ENCODE measurements at regions not wholly inside any gene's neighbourhood (a gene's known extent, or its start where the extent isn't known, plus 50 kb on each side); places are given as distances from the start of the nearest gene placed in this dataset.

DNA sequence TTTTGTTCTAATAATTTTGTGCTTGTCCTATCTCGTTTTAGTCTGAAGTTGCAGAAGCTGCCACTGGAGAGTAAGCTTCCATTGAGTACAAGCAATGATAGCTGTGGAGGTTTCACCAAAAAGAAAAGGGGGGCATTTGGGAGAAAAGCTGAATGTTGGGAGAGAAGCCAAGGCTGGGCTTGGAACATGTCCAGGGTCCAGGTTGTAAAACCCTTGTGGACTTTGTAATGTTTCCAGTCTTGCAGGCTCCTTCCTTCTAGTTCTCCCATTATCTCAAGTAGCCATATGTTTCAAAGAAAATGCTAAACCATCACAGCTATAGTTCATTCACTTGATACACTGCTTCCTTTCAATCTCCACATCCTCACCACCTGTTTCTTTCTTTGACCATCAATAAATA, 880.2 kb downstream of the NLGN4Y start:
- DNase-seq (ENCODE audit: extremely low spot score) = no peak
- intact Hi-C loops (cut with DNase I) = no loop called here
- Histone ChIP-seq H3K4me1 (no peaks in the 10 kb centered on the region), H3K36me3 (no peaks in the 10 kb centered on the region), H3K9me3 (no peaks in the 10 kb centered on the region), H3K27me3 (no peaks in the 10 kb centered on the region), H3K4me3 (no peak overlapping the region), H3K27ac (replicated peaks in 1 of 4) (no peak overlapping the region)
- WGBS = no CpG with 5 or more reads among the region's 1 CpG
- TF ChIP-seq EP300 (IDR thresholded peaks at IDR 0.05) (no peak), POLR2AphosphoS5 (IDR thresholded peaks at IDR 0.05) (no peak)

DNA sequence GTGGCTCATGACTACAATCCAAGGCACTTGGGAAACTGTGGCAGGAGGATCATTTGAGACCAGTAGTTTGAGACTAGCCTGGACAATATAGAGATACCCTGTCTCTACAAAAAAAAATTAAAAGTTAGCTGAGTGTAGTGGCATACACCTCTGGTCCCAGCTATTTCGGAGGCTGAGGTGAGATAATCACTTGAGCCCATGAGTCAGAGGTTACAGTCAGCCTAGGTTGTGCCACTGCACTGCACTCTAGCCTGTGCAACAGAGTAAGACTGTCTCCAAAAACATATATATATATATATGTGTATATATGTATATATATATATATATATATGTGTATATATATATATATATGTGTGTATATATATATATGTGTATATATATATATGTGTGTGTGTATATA, 890.8 kb downstream of the NLGN4Y start:
- H3K27ac ChIP-seq (replicated peaks in 1 of 4) = no peak overlapping the region
- no CpG with 5 or more reads among the region's 1 CpG for WGBS
- no peak for TF ChIP-seq POLR2AphosphoS5 (IDR thresholded peaks at IDR 0.05)
- TF ChIP-seq, protein P1, sequence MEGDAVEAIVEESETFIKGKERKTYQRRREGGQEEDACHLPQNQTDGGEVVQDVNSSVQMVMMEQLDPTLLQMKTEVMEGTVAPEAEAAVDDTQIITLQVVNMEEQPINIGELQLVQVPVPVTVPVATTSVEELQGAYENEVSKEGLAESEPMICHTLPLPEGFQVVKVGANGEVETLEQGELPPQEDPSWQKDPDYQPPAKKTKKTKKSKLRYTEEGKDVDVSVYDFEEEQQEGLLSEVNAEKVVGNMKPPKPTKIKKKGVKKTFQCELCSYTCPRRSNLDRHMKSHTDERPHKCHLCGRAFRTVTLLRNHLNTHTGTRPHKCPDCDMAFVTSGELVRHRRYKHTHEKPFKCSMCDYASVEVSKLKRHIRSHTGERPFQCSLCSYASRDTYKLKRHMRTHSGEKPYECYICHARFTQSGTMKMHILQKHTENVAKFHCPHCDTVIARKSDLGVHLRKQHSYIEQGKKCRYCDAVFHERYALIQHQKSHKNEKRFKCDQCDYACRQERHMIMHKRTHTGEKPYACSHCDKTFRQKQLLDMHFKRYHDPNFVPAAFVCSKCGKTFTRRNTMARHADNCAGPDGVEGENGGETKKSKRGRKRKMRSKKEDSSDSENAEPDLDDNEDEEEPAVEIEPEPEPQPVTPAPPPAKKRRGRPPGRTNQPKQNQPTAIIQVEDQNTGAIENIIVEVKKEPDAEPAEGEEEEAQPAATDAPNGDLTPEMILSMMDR (IDR thresholded peaks at IDR 0.05) = no peak
- TF ChIP-seq POLR2A (IDR thresholded peaks at IDR 0.05; ENCODE audit: low read depth) = no peak
- TF ChIP-seq EP300 (IDR thresholded peaks at IDR 0.05) = no peak
- H3K36me3 ChIP-seq = no peaks in the 10 kb centered on the region
- no peak for DNase-seq (ENCODE audit: extremely low spot score)
- H3K27me3 ChIP-seq = no peaks in the 10 kb centered on the region
- H3K4me1 ChIP-seq = no peaks in the 10 kb centered on the region
- H3K9me3 ChIP-seq = no peaks in the 10 kb centered on the region
- intact Hi-C loops (cut with DNase I) = no loop called here
- H3K4me3 ChIP-seq = no peak overlapping the region

DNA sequence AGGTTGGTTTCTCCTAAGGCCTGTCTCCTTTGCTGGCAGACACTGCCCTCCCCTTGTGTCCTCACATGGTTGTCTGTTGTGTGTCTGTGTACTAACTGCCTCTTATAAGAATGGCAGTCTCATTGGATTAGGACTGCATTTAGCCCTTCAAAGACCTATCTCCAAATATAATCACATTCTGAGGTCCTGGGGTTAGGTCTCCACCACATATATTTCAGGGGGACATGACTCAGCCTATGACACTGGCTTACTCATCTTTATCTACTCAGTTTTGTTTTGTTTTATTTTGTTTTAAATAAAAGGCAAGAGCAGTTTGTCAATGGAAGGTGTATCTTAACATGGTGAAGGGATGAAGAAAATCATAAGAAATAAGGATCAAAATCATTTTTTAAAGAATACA, 894.3 kb downstream of the NLGN4Y start:
- Histone ChIP-seq H3K4me3 (no peak overlapping the region), H3K9me3 (no peaks in the 10 kb centered on the region), H3K27me3 (no peaks in the 10 kb centered on the region), H3K4me1 (peaks cover 0 to under 1% (median under 1%) of the 10 kb centered on the region in 4 donors), H3K27ac (replicated peaks in 1 of 4) (no peak overlapping the region), H3K36me3 (no peaks in the 10 kb centered on the region)
- no peak for TF ChIP-seq POLR2AphosphoS5 (IDR thresholded peaks at IDR 0.05)
- TF ChIP-seq EP300 (IDR thresholded peaks at IDR 0.05) = no peak
- no peak for TF ChIP-seq POLR2A (IDR thresholded peaks at IDR 0.05; ENCODE audit: low read depth)
- TF ChIP-seq, protein P1 (IDR thresholded peaks at IDR 0.05) = no peak
- intact Hi-C loops (cut with DNase I) = no loop called here
- no peak for DNase-seq (ENCODE audit: extremely low spot score)

DNA sequence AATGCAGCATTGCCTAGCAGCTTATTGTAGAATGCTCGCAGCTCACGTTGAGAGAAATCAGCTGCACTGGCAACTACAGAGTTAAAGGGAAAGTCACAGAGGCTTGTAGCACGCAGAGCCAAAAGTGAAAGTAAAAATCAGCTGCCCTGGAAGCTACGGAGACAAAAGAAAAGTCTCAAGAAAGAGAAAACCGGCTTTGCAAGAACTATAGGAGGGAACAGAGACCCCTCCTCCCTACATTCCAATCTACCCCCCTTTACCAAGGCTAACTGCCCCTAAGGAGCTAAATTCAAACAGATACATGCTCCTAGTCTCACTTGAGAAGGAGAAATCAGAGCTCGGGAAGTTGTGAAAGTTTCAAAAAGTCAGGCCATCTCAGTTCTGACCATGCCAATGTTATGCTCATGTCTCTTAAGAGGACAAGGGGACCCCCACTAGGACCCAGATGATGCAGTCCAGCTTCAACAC, 900.4 kb downstream of the NLGN4Y start:
- Histone ChIP-seq H3K4me1 (peaks cover 0 to 16% (median 7%) of the 10 kb centered on the region in 4 donors), H3K27me3 (no peaks in the 10 kb centered on the region), H3K4me3 (peak overlapping the region in 2 of 4 donors; percentile 45 to 49), H3K9me3 (no peaks in the 10 kb centered on the region), H3K36me3 (no peaks in the 10 kb centered on the region), H3K27ac (replicated peaks in 1 of 4) (peak overlapping the region in 2 of 4 donors; percentile 72 to 76)
- TF ChIP-seq POLR2AphosphoS5 (IDR thresholded peaks at IDR 0.05) (no peak), EP300 (IDR thresholded peaks at IDR 0.05) (no peak)
- TF ChIP-seq, protein P1 (IDR thresholded peaks at IDR 0.05) = no peak
- intact Hi-C loops (cut with DNase I) = no loop called here
- no CpG with 5 or more reads among the region's 6 CpGs for WGBS
- no peak for DNase-seq (ENCODE audit: extremely low spot score)

DNA sequence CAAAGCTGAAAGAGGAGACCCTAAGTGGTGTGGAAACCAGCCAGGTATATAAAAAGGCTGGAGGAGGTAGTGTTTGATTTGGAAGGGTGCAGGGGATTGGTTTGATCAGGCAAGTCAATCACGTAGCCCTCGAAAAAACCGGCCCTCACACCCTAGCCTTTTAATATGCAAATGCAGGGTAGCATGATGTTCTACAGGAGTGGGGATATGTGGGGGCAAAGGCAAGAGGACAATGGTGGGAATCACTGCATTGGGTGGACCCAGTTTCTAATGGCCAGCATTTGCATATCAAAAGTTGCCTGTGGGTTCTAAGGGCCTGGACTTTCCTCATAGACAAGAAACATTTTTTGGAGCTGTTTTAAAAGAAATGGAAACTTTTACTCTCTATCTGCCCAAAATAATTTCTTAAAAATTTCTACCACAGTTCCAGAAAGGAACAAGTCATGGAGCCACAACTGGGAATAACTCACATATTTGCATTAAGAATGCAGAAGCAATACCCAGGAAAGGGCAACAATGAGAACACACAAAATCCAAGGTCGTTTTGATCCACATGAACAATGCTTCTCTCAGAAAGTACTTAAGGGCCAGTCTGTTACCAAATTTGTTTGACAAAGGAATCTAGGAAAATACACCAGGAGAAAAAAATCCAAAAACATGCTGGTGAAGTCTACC, 915.8 kb downstream of the NLGN4Y start:
- Histone ChIP-seq H3K4me3 (no peak overlapping the region), H3K36me3 (no peaks in the 10 kb centered on the region), H3K27ac (replicated peaks in 1 of 4) (no peak overlapping the region), H3K9me3 (no peaks in the 10 kb centered on the region), H3K4me1 (no peaks in the 10 kb centered on the region), H3K27me3 (no peaks in the 10 kb centered on the region)
- DNase-seq (ENCODE audit: extremely low spot score) = no peak
- no peak for TF ChIP-seq POLR2AphosphoS5 (IDR thresholded peaks at IDR 0.05)
- no peak for TF ChIP-seq POLR2A (IDR thresholded peaks at IDR 0.05; ENCODE audit: low read depth)
- TF ChIP-seq, protein P1 (IDR thresholded peaks at IDR 0.05) = no peak
- TF ChIP-seq EP300 (IDR thresholded peaks at IDR 0.05) = no peak
- WGBS = no CpG with 5 or more reads among the region's 4 CpGs
- intact Hi-C loops (cut with DNase I) = no loop called here

Measured in esophagus muscularis mucosa (tissue), 4 donors.